ENCODE measurements at regions not wholly inside any gene's neighbourhood (a gene's known extent, or its start where the extent isn't known, plus 50 kb on each side); places are given as distances from the start of the nearest gene placed in this dataset.

- Mint-ChIP-seq H3K9me3 (ENCODE audit: unreplicated experiment) (no peaks in the 10 kb centered on the region), H3K4me1 (ENCODE audit: low read depth, unreplicated experiment) (no peaks in the 10 kb centered on the region), H3K36me3 (ENCODE audit: low read depth, unreplicated experiment) (no peaks in the 10 kb centered on the region), H3K27me3 (ENCODE audit: low read depth, unreplicated experiment) (no peaks in the 10 kb centered on the region), H3K4me3 (ENCODE audit: unreplicated experiment) (no peak overlapping the region), H3K27ac (ENCODE audit: unreplicated experiment) (no peak overlapping the region)
- H3K4me2 ChIP-seq (ENCODE audit: low read length), result no peak overlapping the region
- peak; percentile 68 for FAIRE-seq
- H3K4me1 ChIP-seq (ENCODE audit: insufficient read depth, low read length), result no peaks in the 10 kb centered on the region
- H3K9ac ChIP-seq (ENCODE audit: low read length), result no peak overlapping the region
- TF ChIP-seq EZH2 (IDR thresholded peaks at IDR 0.05; ENCODE audit: insufficient read depth, low read length), result no peak
- TF ChIP-seq, protein P1, sequence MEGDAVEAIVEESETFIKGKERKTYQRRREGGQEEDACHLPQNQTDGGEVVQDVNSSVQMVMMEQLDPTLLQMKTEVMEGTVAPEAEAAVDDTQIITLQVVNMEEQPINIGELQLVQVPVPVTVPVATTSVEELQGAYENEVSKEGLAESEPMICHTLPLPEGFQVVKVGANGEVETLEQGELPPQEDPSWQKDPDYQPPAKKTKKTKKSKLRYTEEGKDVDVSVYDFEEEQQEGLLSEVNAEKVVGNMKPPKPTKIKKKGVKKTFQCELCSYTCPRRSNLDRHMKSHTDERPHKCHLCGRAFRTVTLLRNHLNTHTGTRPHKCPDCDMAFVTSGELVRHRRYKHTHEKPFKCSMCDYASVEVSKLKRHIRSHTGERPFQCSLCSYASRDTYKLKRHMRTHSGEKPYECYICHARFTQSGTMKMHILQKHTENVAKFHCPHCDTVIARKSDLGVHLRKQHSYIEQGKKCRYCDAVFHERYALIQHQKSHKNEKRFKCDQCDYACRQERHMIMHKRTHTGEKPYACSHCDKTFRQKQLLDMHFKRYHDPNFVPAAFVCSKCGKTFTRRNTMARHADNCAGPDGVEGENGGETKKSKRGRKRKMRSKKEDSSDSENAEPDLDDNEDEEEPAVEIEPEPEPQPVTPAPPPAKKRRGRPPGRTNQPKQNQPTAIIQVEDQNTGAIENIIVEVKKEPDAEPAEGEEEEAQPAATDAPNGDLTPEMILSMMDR (IDR thresholded peaks at IDR 0.05; ENCODE audit: insufficient read depth, low read depth, low read length), result no peak
- no peak overlapping the region for H2AFZ ChIP-seq (ENCODE audit: low read depth, low read length)
- H3K27me3 ChIP-seq (ENCODE audit: insufficient read depth, low read length), result no peaks in the 10 kb centered on the region
- DNase-seq (ENCODE audit: low read depth), result no peak
- H3K4me3 ChIP-seq (ENCODE audit: insufficient read depth, low read depth, low read length), result no peak overlapping the region
- H3K27ac ChIP-seq (ENCODE audit: low read depth, low read length), result no peak overlapping the region
- H3K9me3 ChIP-seq (ENCODE audit: insufficient read depth, low read depth, low read length), result no peaks in the 10 kb centered on the region
- no peaks in the 10 kb centered on the region for H3K36me3 ChIP-seq (ENCODE audit: insufficient read depth, low read length)
- no peaks in the 10 kb centered on the region for H3K79me2 ChIP-seq (ENCODE audit: insufficient read depth, low read length)
- H4K20me1 ChIP-seq (ENCODE audit: insufficient read depth, low read length), result no peaks in the 10 kb centered on the region
Observed at GRCh38 chrX:125544856-125545255, 225.2 kb downstream of the TEX13C start.

DNA sequence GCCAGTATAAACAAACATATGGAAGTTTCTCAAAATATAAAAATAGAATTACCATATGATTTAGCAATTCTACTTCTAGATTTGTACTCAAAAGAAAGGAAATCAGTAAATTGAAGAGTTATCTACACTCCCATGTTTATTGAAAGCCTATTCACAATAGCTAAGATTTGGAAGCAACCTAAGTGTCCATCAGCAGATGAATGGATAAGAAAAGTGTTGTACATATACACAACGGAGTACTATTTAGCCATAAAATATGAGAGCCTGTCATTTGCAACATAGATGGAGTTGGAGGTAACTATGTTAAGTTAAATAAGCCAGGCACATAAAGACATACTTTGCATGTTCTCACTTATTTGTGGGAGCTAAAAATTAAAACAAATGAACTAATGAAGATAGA, 257.8 kb downstream of the TEX13C start:
- H3K27ac Mint-ChIP-seq (ENCODE audit: unreplicated experiment), result no peak overlapping the region
- no peaks in the 10 kb centered on the region for H3K4me1 Mint-ChIP-seq (ENCODE audit: low read depth, unreplicated experiment)
- TF ChIP-seq EZH2 (IDR thresholded peaks at IDR 0.05; ENCODE audit: insufficient read depth, low read length), result no peak
- TF ChIP-seq, protein P1 (IDR thresholded peaks at IDR 0.05; ENCODE audit: insufficient read depth, low read depth, low read length), result no peak
- H3K4me3 Mint-ChIP-seq (ENCODE audit: unreplicated experiment), result no peak overlapping the region
- H3K9me3 Mint-ChIP-seq (ENCODE audit: unreplicated experiment), result no peaks in the 10 kb centered on the region
- no peak overlapping the region for H3K4me2 ChIP-seq (ENCODE audit: low read length)
- H3K27ac ChIP-seq (ENCODE audit: low read depth, low read length), result no peak overlapping the region
- H2AFZ ChIP-seq (ENCODE audit: low read depth, low read length), result no peak overlapping the region
- H3K4me1 ChIP-seq (ENCODE audit: insufficient read depth, low read length), result no peaks in the 10 kb centered on the region
- FAIRE-seq, result peak; percentile 72
- H3K27me3 ChIP-seq (ENCODE audit: insufficient read depth, low read length), result no peaks in the 10 kb centered on the region
- H3K79me2 ChIP-seq (ENCODE audit: insufficient read depth, low read length), result no peaks in the 10 kb centered on the region
- H4K20me1 ChIP-seq (ENCODE audit: insufficient read depth, low read length), result no peaks in the 10 kb centered on the region
- no peaks in the 10 kb centered on the region for H3K27me3 Mint-ChIP-seq (ENCODE audit: low read depth, unreplicated experiment)
- no peak overlapping the region for H3K4me3 ChIP-seq (ENCODE audit: insufficient read depth, low read depth, low read length)
- no peak for DNase-seq (ENCODE audit: low read depth)
- no peaks in the 10 kb centered on the region for H3K36me3 Mint-ChIP-seq (ENCODE audit: low read depth, unreplicated experiment)
- no peaks in the 10 kb centered on the region for H3K9me3 ChIP-seq (ENCODE audit: insufficient read depth, low read depth, low read length)
- no peaks in the 10 kb centered on the region for H3K36me3 ChIP-seq (ENCODE audit: insufficient read depth, low read length)
- no peak overlapping the region for H3K9ac ChIP-seq (ENCODE audit: low read length)

DNA sequence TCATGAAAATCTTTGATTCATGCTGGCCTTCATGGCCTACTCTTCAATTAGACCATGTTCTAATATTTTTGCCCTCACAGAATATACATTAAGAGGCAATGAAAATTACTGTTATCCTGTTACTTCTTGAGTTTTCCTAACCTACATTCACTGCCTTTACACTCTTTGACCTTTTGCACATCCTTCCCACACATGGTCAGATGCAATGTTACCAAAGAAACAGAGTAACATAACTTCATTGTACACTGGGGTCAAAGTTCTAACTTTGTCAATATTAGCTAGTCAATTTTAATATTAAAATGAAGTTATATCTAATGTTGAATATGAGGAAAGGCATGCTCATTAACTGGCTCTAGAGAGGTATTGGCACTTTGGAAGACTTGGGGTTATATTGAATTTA, 284.8 kb downstream of the TEX13C start:
- FAIRE-seq (no peak), DNase-seq (ENCODE audit: low read depth) (no peak)
- H3K4me1 Mint-ChIP-seq (ENCODE audit: low read depth, unreplicated experiment), result no peaks in the 10 kb centered on the region
- no peaks in the 10 kb centered on the region for H3K27me3 Mint-ChIP-seq (ENCODE audit: low read depth, unreplicated experiment)
- Histone ChIP-seq H4K20me1 (ENCODE audit: insufficient read depth, low read length) (no peaks in the 10 kb centered on the region), H3K4me1 (ENCODE audit: insufficient read depth, low read length) (no peaks in the 10 kb centered on the region), H3K4me3 (ENCODE audit: insufficient read depth, low read depth, low read length) (no peak overlapping the region), H2AFZ (ENCODE audit: low read depth, low read length) (no peak overlapping the region), H3K27ac (ENCODE audit: low read depth, low read length) (no peak overlapping the region), H3K27me3 (ENCODE audit: insufficient read depth, low read length) (no peaks in the 10 kb centered on the region), H3K79me2 (ENCODE audit: insufficient read depth, low read length) (no peaks in the 10 kb centered on the region), H3K36me3 (ENCODE audit: insufficient read depth, low read length) (no peaks in the 10 kb centered on the region), H3K9me3 (ENCODE audit: insufficient read depth, low read depth, low read length) (no peaks in the 10 kb centered on the region), H3K4me2 (ENCODE audit: low read length) (no peak overlapping the region), H3K9ac (ENCODE audit: low read length) (no peak overlapping the region)
- no peaks in the 10 kb centered on the region for H3K9me3 Mint-ChIP-seq (ENCODE audit: unreplicated experiment)
- no peak overlapping the region for H3K27ac Mint-ChIP-seq (ENCODE audit: unreplicated experiment)
- H3K4me3 Mint-ChIP-seq (ENCODE audit: unreplicated experiment), result no peak overlapping the region
- no peaks in the 10 kb centered on the region for H3K36me3 Mint-ChIP-seq (ENCODE audit: low read depth, unreplicated experiment)
- TF ChIP-seq EZH2 (IDR thresholded peaks at IDR 0.05; ENCODE audit: insufficient read depth, low read length), result no peak
- TF ChIP-seq, protein P1 (IDR thresholded peaks at IDR 0.05; ENCODE audit: insufficient read depth, low read depth, low read length), result no peak

Data from astrocyte (in vitro differentiated cells and primary cell).